GM12878 (cell line): ENCODE measurements at regions not wholly inside any gene's neighbourhood (a gene's known extent, or its start where the extent isn't known, plus 50 kb on each side); places are given as distances from the start of the nearest gene placed in this dataset.

Experiments used
- ATF2 ChIP-seq: IDR thresholded peaks from 2 replicates; pipeline ENCODE4 v1.6.1; 2012; ENCODE audit warnings: low read length, inconsistent platforms
- NBN ChIP-seq: fragments of 450-650 bp; IDR thresholded peaks from 2 replicates; pipeline ENCODE4 v1.6.1; 2016
- RBBP5 ChIP-seq: fragments of 200-600 bp; sonication (generic); conservative IDR thresholded peaks from 2 replicates; pipeline ENCODE4 v1.6.1; 2016
- TARDBP ChIP-seq: IDR thresholded peaks from 2 replicates; pipeline ENCODE4 v1.6.1; 2016; ENCODE audit warnings: borderline replicate concordance
- TBL1XR1 ChIP-seq: IDR thresholded peaks from 2 replicates; pipeline ENCODE4 v1.6.1; 2012; ENCODE audit warnings: low read depth, low read length, improper control_type of control experiment
- TF ChIP-seq, protein P1 (sequence below): IDR thresholded peaks from 2 replicates; pipeline ENCODE4 v1.6.1; 2012; ENCODE audit warnings: mild to moderate bottlenecking, low read depth, low read length

GRCh38 chr16:17001471-17001870 lies 469.3 kb downstream of the XYLT1 start:
- TF ChIP-seq NBN (no peak), RBBP5 (no peak), ATF2 (no peak), TBL1XR1 (no peak), TARDBP (no peak)
- TF ChIP-seq, protein P1, sequence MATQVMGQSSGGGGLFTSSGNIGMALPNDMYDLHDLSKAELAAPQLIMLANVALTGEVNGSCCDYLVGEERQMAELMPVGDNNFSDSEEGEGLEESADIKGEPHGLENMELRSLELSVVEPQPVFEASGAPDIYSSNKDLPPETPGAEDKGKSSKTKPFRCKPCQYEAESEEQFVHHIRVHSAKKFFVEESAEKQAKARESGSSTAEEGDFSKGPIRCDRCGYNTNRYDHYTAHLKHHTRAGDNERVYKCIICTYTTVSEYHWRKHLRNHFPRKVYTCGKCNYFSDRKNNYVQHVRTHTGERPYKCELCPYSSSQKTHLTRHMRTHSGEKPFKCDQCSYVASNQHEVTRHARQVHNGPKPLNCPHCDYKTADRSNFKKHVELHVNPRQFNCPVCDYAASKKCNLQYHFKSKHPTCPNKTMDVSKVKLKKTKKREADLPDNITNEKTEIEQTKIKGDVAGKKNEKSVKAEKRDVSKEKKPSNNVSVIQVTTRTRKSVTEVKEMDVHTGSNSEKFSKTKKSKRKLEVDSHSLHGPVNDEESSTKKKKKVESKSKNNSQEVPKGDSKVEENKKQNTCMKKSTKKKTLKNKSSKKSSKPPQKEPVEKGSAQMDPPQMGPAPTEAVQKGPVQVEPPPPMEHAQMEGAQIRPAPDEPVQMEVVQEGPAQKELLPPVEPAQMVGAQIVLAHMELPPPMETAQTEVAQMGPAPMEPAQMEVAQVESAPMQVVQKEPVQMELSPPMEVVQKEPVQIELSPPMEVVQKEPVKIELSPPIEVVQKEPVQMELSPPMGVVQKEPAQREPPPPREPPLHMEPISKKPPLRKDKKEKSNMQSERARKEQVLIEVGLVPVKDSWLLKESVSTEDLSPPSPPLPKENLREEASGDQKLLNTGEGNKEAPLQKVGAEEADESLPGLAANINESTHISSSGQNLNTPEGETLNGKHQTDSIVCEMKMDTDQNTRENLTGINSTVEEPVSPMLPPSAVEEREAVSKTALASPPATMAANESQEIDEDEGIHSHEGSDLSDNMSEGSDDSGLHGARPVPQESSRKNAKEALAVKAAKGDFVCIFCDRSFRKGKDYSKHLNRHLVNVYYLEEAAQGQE: no peak
